Liver (tissue), 8 donors: ENCODE measurements at regions not wholly inside any gene's neighbourhood (a gene's known extent, or its start where the extent isn't known, plus 50 kb on each side); places are given as distances from the start of the nearest gene placed in this dataset.

Experiments
- DNase-seq: peaks from one replicate; pipeline ENCODE4 v3.0.0-alpha.2; 2017; ENCODE audit warnings: low spot score
- H3K27ac ChIP-seq, 2 donors: one replicate each; pipeline ENCODE4 v1.7.0; 2013; ENCODE audit warnings: inconsistent platforms in 2 of 2, low read length in 2 of 2, control low read depth in 1 of 2, low read depth in 1 of 2, mild to moderate bottlenecking in 1 of 2
- H3K27me3 ChIP-seq, 4 donors: one replicate each; pipeline versions ENCODE4 v1.6.1 to v1.7.0; 2013; ENCODE audit warnings: low read length in 3 of 4, inconsistent platforms in 1 of 4, mild to moderate bottlenecking in 1 of 4, moderate library complexity in 1 of 4; ENCODE audit not compliant: control insufficient read depth in 4 of 4, insufficient read depth in 4 of 4
- H3K36me3 ChIP-seq, 4 donors: one replicate each; pipeline versions ENCODE4 v1.6.1 to v1.7.0; 2013; ENCODE audit warnings: low read length in 3 of 4, mild to moderate bottlenecking in 3 of 4, low read depth in 1 of 4, moderate library complexity in 1 of 4; ENCODE audit not compliant: control insufficient read depth in 4 of 4, insufficient read depth in 3 of 4
- H3K4me1 ChIP-seq, 4 donors: one replicate each; pipeline versions ENCODE4 v1.6.1 to v1.7.0; 2013; ENCODE audit warnings: low read length in 3 of 4, mild to moderate bottlenecking in 3 of 4, moderate library complexity in 1 of 4; ENCODE audit not compliant: control insufficient read depth in 4 of 4, insufficient read depth in 4 of 4
- H3K4me3 ChIP-seq, 3 donors: one replicate each; pipeline versions ENCODE4 v1.6.1 to v1.7.0; 2013; ENCODE audit warnings: low read length in 3 of 3, control low read depth in 1 of 3, low read depth in 1 of 3, mild to moderate bottlenecking in 1 of 3
- H3K9ac ChIP-seq, 2 donors: one replicate each; pipeline ENCODE4 v1.7.0; 2013; ENCODE audit warnings: low read length in 2 of 2, mild to moderate bottlenecking in 2 of 2, moderate library complexity in 2 of 2, control low read depth in 1 of 2, low read depth in 1 of 2
- H3K9me3 ChIP-seq, 4 donors: one replicate each; pipeline versions ENCODE4 v1.6.1 to v1.7.0; 2013; ENCODE audit warnings: low read length in 3 of 4; ENCODE audit not compliant: control insufficient read depth in 4 of 4
- EGR1 ChIP-seq, 2 donors: IDR thresholded peaks; 2 replicates each; pipeline ENCODE4 v1.6.1; 2016 to 2018; ENCODE audit warnings: antibody characterized with exemption in 2 of 2, low read depth in 2 of 2
- FOXA1 ChIP-seq: IDR thresholded peaks from 2 replicates; pipeline ENCODE4 v1.6.1; 2016; ENCODE audit warnings: antibody characterized with exemption
- FOXA2 ChIP-seq: IDR thresholded peaks from 2 replicates; pipeline ENCODE4 v1.6.1; 2016; ENCODE audit warnings: antibody characterized with exemption
- GABPA ChIP-seq, 2 donors: IDR thresholded peaks in 1 of 2; conservative IDR thresholded peaks in 1 of 2; 2 replicates each; pipeline ENCODE4 v1.6.1; 2016; ENCODE audit warnings: antibody characterized with exemption in 2 of 2, mild to moderate bottlenecking in 1 of 2, moderate library complexity in 1 of 2
- HNF4A ChIP-seq, 2 donors: conservative IDR thresholded peaks; 2 replicates each; pipeline ENCODE4 v1.6.1; 2016; ENCODE audit warnings: antibody characterized with exemption in 2 of 2, mild to moderate bottlenecking in 2 of 2
- HNF4G ChIP-seq: IDR thresholded peaks from 2 replicates; pipeline ENCODE4 v1.6.1; 2016; ENCODE audit warnings: antibody characterized with exemption
- JUND ChIP-seq, 2 donors: IDR thresholded peaks; 2 replicates each; pipeline ENCODE4 v1.6.1; 2016; ENCODE audit warnings: antibody characterized with exemption in 2 of 2
- NR2F2 ChIP-seq: IDR thresholded peaks from 2 replicates; pipeline ENCODE4 v1.6.1; 2016; ENCODE audit warnings: antibody characterized with exemption
- RAD21 ChIP-seq, 2 donors: IDR thresholded peaks; 2 replicates each; pipeline ENCODE4 v1.6.1; 2016; ENCODE audit warnings: antibody characterized with exemption in 2 of 2, mild to moderate bottlenecking in 2 of 2
- RXRA ChIP-seq, 2 donors: IDR thresholded peaks; 2 replicates each; pipeline ENCODE4 v1.6.1; 2017 to 2018; ENCODE audit warnings: antibody characterized with exemption in 2 of 2, mild to moderate bottlenecking in 1 of 2
- SP1 ChIP-seq: IDR thresholded peaks from 2 replicates; pipeline ENCODE4 v1.6.1; 2018; ENCODE audit warnings: antibody characterized with exemption, mild to moderate bottlenecking
- TAF1 ChIP-seq: conservative IDR thresholded peaks from 2 replicates; pipeline ENCODE4 v1.6.1; 2016; ENCODE audit warnings: antibody characterized with exemption, mild to moderate bottlenecking
- YY1 ChIP-seq: IDR thresholded peaks from 2 replicates; pipeline ENCODE4 v1.6.1; 2016; ENCODE audit warnings: antibody characterized with exemption, mild to moderate bottlenecking
- WGBS: extraction: QIAGEN DNeasy Blood & Tissue Kit; methylation state at CpG from one replicate; pipeline ENCODE4 v1.1.7; 2013; 5-methylcytosine and 5-hydroxymethylcytosine counted together
- TF ChIP-seq, protein P1 (sequence below): IDR thresholded peaks from 2 replicates; pipeline ENCODE4 v1.6.1; 2016; ENCODE audit warnings: antibody characterized with exemption
- TF ChIP-seq, protein P2 (sequence below): IDR thresholded peaks from 2 replicates; pipeline ENCODE4 v1.6.1; 2016; ENCODE audit warnings: antibody characterized with exemption
- TF ChIP-seq, protein P3 (sequence below): IDR thresholded peaks from 2 replicates; pipeline ENCODE4 v1.6.1; 2016; ENCODE audit warnings: antibody characterized with exemption
- TF ChIP-seq, protein P4 (sequence below): IDR thresholded peaks from 2 replicates; pipeline ENCODE4 v1.6.1; 2016; ENCODE audit warnings: antibody characterized with exemption, mild to moderate bottlenecking
- TF ChIP-seq, protein P5 (sequence below): fragments of 150-350 bp; IDR thresholded peaks from 2 replicates; pipeline ENCODE4 v1.5.1; 2017; ENCODE audit warnings: improper control_type of control experiment, low read depth, low read length; ENCODE audit not compliant: missing input control
- donor health status: healthy.
- donor health status: healthy.
- donor health status: healthy.
- donor health status: healthy.
- donor health status: healthy.

DNA sequence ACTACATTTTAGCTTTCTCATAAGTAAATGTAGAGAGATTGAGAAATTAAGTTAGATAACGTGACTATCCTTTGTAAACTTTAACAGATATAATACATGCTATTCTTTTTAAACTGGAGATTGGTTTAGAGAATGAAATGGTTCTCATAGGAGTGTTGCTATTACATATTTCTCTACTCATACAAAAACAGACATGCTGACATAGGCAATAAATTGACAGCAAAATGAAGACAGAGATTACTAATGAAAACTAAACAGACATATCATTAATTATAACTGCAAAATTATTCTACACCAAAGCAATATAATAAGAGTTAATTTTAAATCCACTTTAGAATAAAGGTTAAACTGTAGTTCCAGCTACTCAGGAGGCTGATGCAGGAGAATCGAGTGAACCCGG is 227.6 kb downstream of the CBLN2 start:
- Histone ChIP-seq H3K27ac (no peak overlapping the region), H3K36me3 (no peaks in the 10 kb centered on the region), H3K9me3 (peaks cover 0 to 1% (median 0%) of the 10 kb centered on the region in 4 donors), H3K4me1 (no peaks in the 10 kb centered on the region), H3K27me3 (no peaks in the 10 kb centered on the region), H3K4me3 (no peak overlapping the region), H3K9ac (no peak overlapping the region)
- DNase-seq: no peak
- TF ChIP-seq TAF1 (no peak), FOXA2 (no peak), EGR1 (IDR thresholded peaks at IDR 0.05; ENCODE audit: low read depth in 2 of 2) (no peak)
- WGBS: 71% methylated on average over 3 of the region's 3 CpGs

DNA sequence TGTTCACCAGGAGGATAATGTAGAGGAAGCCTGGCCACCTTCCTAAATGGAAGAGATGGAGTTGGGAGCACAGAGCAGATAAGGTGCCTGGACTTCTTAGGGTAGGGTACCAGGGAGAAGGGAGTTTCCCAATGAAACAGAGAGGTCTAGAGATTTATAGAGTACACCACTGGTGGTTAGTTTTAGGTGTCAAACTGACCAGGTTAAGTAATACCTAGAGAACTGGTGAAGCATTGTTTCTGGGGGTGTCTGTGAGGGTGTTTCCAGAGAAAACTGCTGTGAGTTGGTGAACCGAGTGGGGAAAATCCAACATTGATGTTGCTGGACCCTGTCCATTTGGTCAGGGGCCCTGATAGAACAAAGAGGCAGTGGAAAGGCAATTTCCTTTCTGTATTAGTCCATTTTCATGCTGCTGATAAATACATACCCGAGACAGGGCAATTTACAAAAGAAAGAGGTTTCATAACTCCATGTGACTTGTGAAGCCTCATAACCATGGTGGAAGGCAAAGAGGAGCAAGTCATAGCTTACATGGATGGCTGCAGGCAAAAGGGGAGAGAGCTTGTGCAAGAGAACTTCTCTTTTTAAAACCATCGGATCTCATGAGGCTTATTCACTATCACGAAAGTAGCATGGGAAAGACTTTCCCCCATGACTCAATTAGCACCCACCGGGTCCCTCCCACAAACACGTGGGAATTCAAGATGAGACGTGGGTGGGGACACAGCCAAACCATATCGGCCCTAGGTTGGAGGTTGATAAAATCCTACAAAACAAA is 260.8 kb downstream of the CBLN2 start:
- H3K27me3 ChIP-seq: peaks cover 0 to 3% (median 0%) of the 10 kb centered on the region in 4 donors
- no peak for DNase-seq
- WGBS: 72% methylated on average over 8 of the region's 8 CpGs
- no peaks in the 10 kb centered on the region for H3K9me3 ChIP-seq
- H3K9ac ChIP-seq: no peak overlapping the region
- H3K4me3 ChIP-seq: no peak overlapping the region
- H3K36me3 ChIP-seq: no peaks in the 10 kb centered on the region
- TF ChIP-seq TAF1 (no peak), FOXA1 (no peak), YY1 (no peak), HNF4A (conservative IDR thresholded peaks at IDR 0.05) (no peak), HNF4G (no peak), FOXA2 (no peak), SP1 (no peak), RXRA (IDR thresholded peaks at IDR 0.05) (no peak), GABPA (IDR thresholded peaks at IDR 0.05 in 1 of 2, conservative IDR thresholded peaks at IDR 0.05 in 1 of 2) (no peak), NR2F2 (no peak), EGR1 (IDR thresholded peaks at IDR 0.05; ENCODE audit: low read depth in 2 of 2) (no peak), JUND (IDR thresholded peaks at IDR 0.05) (no peak), RAD21 (IDR thresholded peaks at IDR 0.05) (no peak)
- TF ChIP-seq, protein P1, sequence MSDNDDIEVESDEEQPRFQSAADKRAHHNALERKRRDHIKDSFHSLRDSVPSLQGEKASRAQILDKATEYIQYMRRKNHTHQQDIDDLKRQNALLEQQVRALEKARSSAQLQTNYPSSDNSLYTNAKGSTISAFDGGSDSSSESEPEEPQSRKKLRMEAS: no peak
- TF ChIP-seq, protein P2, sequence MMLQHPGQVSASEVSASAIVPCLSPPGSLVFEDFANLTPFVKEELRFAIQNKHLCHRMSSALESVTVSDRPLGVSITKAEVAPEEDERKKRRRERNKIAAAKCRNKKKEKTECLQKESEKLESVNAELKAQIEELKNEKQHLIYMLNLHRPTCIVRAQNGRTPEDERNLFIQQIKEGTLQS: no peak
- TF ChIP-seq, protein P3, sequence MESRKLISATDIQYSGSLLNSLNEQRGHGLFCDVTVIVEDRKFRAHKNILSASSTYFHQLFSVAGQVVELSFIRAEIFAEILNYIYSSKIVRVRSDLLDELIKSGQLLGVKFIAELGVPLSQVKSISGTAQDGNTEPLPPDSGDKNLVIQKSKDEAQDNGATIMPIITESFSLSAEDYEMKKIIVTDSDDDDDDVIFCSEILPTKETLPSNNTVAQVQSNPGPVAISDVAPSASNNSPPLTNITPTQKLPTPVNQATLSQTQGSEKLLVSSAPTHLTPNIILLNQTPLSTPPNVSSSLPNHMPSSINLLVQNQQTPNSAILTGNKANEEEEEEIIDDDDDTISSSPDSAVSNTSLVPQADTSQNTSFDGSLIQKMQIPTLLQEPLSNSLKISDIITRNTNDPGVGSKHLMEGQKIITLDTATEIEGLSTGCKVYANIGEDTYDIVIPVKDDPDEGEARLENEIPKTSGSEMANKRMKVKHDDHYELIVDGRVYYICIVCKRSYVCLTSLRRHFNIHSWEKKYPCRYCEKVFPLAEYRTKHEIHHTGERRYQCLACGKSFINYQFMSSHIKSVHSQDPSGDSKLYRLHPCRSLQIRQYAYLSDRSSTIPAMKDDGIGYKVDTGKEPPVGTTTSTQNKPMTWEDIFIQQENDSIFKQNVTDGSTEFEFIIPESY: no peak
- TF ChIP-seq, protein P4, sequence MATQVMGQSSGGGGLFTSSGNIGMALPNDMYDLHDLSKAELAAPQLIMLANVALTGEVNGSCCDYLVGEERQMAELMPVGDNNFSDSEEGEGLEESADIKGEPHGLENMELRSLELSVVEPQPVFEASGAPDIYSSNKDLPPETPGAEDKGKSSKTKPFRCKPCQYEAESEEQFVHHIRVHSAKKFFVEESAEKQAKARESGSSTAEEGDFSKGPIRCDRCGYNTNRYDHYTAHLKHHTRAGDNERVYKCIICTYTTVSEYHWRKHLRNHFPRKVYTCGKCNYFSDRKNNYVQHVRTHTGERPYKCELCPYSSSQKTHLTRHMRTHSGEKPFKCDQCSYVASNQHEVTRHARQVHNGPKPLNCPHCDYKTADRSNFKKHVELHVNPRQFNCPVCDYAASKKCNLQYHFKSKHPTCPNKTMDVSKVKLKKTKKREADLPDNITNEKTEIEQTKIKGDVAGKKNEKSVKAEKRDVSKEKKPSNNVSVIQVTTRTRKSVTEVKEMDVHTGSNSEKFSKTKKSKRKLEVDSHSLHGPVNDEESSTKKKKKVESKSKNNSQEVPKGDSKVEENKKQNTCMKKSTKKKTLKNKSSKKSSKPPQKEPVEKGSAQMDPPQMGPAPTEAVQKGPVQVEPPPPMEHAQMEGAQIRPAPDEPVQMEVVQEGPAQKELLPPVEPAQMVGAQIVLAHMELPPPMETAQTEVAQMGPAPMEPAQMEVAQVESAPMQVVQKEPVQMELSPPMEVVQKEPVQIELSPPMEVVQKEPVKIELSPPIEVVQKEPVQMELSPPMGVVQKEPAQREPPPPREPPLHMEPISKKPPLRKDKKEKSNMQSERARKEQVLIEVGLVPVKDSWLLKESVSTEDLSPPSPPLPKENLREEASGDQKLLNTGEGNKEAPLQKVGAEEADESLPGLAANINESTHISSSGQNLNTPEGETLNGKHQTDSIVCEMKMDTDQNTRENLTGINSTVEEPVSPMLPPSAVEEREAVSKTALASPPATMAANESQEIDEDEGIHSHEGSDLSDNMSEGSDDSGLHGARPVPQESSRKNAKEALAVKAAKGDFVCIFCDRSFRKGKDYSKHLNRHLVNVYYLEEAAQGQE: no peak
- TF ChIP-seq, protein P5, sequence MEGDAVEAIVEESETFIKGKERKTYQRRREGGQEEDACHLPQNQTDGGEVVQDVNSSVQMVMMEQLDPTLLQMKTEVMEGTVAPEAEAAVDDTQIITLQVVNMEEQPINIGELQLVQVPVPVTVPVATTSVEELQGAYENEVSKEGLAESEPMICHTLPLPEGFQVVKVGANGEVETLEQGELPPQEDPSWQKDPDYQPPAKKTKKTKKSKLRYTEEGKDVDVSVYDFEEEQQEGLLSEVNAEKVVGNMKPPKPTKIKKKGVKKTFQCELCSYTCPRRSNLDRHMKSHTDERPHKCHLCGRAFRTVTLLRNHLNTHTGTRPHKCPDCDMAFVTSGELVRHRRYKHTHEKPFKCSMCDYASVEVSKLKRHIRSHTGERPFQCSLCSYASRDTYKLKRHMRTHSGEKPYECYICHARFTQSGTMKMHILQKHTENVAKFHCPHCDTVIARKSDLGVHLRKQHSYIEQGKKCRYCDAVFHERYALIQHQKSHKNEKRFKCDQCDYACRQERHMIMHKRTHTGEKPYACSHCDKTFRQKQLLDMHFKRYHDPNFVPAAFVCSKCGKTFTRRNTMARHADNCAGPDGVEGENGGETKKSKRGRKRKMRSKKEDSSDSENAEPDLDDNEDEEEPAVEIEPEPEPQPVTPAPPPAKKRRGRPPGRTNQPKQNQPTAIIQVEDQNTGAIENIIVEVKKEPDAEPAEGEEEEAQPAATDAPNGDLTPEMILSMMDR: no peak
- H3K27ac ChIP-seq: no peak overlapping the region
- H3K4me1 ChIP-seq: no peaks in the 10 kb centered on the region
